ENCODE measurements at regions not wholly inside any gene's neighbourhood (a gene's known extent, or its start where the extent isn't known, plus 50 kb on each side); places are given as distances from the start of the nearest gene placed in this dataset.

GRCh38 chr10:4062751-4063150, 277.7 kb upstream of the KLF6 start:
- H3K27ac Mint-ChIP-seq = no peak overlapping the region
- H3K4me1 Mint-ChIP-seq (ENCODE audit: low read depth) = peaks cover 35% of the 10 kb centered on the region
- TF ChIP-seq CTCF (IDR thresholded peaks at IDR 0.05) = no peak
- no peaks in the 10 kb centered on the region for H3K27me3 Mint-ChIP-seq (ENCODE audit: insufficient read depth)
- no peak overlapping the region for H3K4me3 Mint-ChIP-seq
- no peak for DNase-seq
- H3K36me3 Mint-ChIP-seq (ENCODE audit: low read depth) = no peaks in the 10 kb centered on the region
- no peaks in the 10 kb centered on the region for H3K9me3 Mint-ChIP-seq

GRCh38 chr10:4062072-4062471, 277.1 kb upstream of the KLF6 start:
- H3K27me3 Mint-ChIP-seq (ENCODE audit: insufficient read depth) = no peaks in the 10 kb centered on the region
- H3K36me3 Mint-ChIP-seq (ENCODE audit: low read depth) = no peaks in the 10 kb centered on the region
- no peak overlapping the region for H3K4me3 Mint-ChIP-seq
- H3K9me3 Mint-ChIP-seq = no peaks in the 10 kb centered on the region
- TF ChIP-seq CTCF (IDR thresholded peaks at IDR 0.05) = no peak
- DNase-seq = no peak
- H3K27ac Mint-ChIP-seq = no peak overlapping the region
- peaks cover 39% of the 10 kb centered on the region for H3K4me1 Mint-ChIP-seq (ENCODE audit: low read depth)

- no peaks in the 10 kb centered on the region for H3K27me3 Mint-ChIP-seq (ENCODE audit: insufficient read depth)
- H3K27ac Mint-ChIP-seq = no peak overlapping the region
- no peaks in the 10 kb centered on the region for H3K36me3 Mint-ChIP-seq (ENCODE audit: low read depth)
- H3K9me3 Mint-ChIP-seq = no peaks in the 10 kb centered on the region
- TF ChIP-seq CTCF (IDR thresholded peaks at IDR 0.05) = no peak
- no peak overlapping the region for H3K4me3 Mint-ChIP-seq
- DNase-seq = no peak
- peaks cover 37% of the 10 kb centered on the region for H3K4me1 Mint-ChIP-seq (ENCODE audit: low read depth)
Measured at GRCh38 chr10:4061441-4061951, 276.5 kb upstream of the KLF6 start.

DNA sequence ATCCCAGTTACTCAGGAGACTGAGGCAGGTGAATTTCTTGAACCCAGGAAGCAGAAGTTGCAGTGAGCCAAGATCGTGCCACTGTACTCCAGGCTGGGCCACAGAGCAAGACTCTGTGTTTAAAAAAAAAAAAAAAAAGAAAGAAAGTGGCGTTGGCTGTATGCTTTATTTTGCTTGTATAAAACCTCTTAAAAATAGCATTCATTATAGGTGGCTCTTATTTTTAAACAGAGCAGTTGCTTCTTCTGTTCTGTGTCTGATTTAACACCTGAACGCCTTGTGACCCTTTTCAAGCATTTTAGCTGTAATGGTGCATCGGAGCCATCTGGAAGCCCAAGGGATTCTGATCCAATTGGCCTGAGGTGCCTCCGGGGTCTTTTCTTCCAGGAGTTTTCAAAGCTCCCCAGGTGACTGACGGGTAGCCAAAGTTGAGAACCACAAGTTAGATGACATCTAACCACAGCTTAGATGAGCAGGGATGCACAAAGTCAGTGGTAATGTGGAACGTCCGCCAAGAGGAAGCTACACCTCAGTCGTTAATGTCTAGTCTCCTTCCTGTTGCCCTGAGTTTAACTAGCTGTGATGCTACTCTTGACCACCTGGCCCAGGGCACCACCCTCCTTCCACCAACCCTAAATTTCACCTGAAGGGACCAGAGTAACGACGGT, 274.6 kb upstream of the KLF6 start:
- Mint-ChIP-seq H3K4me3 (no peak overlapping the region), H3K4me1 (ENCODE audit: low read depth) (peaks cover 32% of the 10 kb centered on the region), H3K27ac (no peak overlapping the region), H3K9me3 (no peaks in the 10 kb centered on the region), H3K36me3 (ENCODE audit: low read depth) (no peaks in the 10 kb centered on the region), H3K27me3 (ENCODE audit: insufficient read depth) (no peaks in the 10 kb centered on the region)
- DNase-seq = no peak
- TF ChIP-seq CTCF (IDR thresholded peaks at IDR 0.05) = no peak

GRCh38 chr10:4058514-4059029, 273.6 kb upstream of the KLF6 start:
- Mint-ChIP-seq H3K27ac (no peak overlapping the region), H3K36me3 (ENCODE audit: low read depth) (no peaks in the 10 kb centered on the region), H3K27me3 (ENCODE audit: insufficient read depth) (no peaks in the 10 kb centered on the region), H3K9me3 (no peaks in the 10 kb centered on the region), H3K4me3 (no peak overlapping the region), H3K4me1 (ENCODE audit: low read depth) (peaks cover 37% of the 10 kb centered on the region)
- TF ChIP-seq CTCF (IDR thresholded peaks at IDR 0.05) = no peak
- no peak for DNase-seq

Data from HFFc6 (cell line).